ENCODE measurements at regions not wholly inside any gene's neighbourhood (a gene's known extent, or its start where the extent isn't known, plus 50 kb on each side); places are given as distances from the start of the nearest gene placed in this dataset.
"Not testable (repeated sequence)": the region's sequence is repeated elsewhere in the genome, so short reads cannot be mapped to it uniquely, and the experiment has no call there.

GRCh38 chr16:85204242-85205010 is 92.2 kb upstream of the CIBAR2 start:
- DNase-seq, result no peak

GRCh38 chr16:85205257-85205656 is 93.0 kb upstream of the CIBAR2 start:
- DNase-seq, result not testable (repeated sequence)

GRCh38 chr16:85205747-85206471 is 93.6 kb upstream of the CIBAR2 start:
- DNase-seq, result no peak

GRCh38 chr16:85206472-85207356 is 94.4 kb upstream of the CIBAR2 start:
- no peak for DNase-seq

GRCh38 chr16:85207357-85207921 is 95.2 kb upstream of the CIBAR2 start:
- no peak for DNase-seq

GRCh38 chr16:85208181-85208580 is 95.9 kb upstream of the CIBAR2 start:
- DNase-seq, result no peak

- no peak for DNase-seq
Observed at GRCh38 chr16:85208643-85209520, 96.6 kb upstream of the CIBAR2 start.

GRCh38 chr16:85209526-85210121 is 97.4 kb upstream of the CIBAR2 start:
- no peak for DNase-seq

- no peak for DNase-seq
Observed at GRCh38 chr16:85210423-85211169, 98.3 kb upstream of the CIBAR2 start.

GRCh38 chr16:85211271-85211801 is 99.1 kb upstream of the CIBAR2 start:
- DNase-seq, result no peak

GRCh38 chr16:85213926-85214675 is 101.8 kb upstream of the CIBAR2 start:
- DNase-seq, result no peak

GRCh38 chr16:85215478-85216118 is 103.3 kb upstream of the CIBAR2 start:
- no peak for DNase-seq

GRCh38 chr16:85216522-85217375 is 104.5 kb upstream of the CIBAR2 start:
- DNase-seq, result no peak

GRCh38 chr16:85220125-85220839 is 108.0 kb upstream of the CIBAR2 start:
- DNase-seq, result peak; percentile 48

GRCh38 chr16:85220964-85221731 is 108.9 kb upstream of the CIBAR2 start:
- no peak for DNase-seq

GRCh38 chr16:85221771-85222154 is 109.5 kb upstream of the CIBAR2 start:
- DNase-seq, result no peak

All from NCI-H526 treated with DMSO at 0.1 percent for 48 hours (cell line).